ENCODE measurements at regions not wholly inside any gene's neighbourhood (a gene's known extent, or its start where the extent isn't known, plus 50 kb on each side); places are given as distances from the start of the nearest gene placed in this dataset.

DNA sequence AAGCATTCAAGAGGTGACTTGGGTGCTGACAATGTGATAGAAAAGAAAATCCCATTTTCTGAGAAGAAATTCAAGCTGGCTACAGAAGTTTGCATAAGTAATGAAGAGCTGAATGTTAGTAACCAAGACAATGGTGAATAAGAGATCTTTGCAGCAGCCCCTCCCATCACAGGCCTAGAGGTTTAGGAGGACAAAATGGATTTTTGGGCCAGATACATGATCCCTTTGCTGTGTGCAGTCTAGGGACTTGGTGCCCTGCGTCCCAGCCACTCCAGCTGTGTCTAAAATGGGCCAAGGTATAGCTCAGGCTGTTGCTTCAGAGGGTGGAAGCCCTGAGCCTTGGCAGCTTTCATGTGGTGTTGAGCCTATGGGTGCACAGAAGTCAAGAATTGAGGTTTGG lies 107.0 kb upstream of the EPHA5 start:
- TF ChIP-seq CTCF (IDR thresholded peaks at IDR 0.05; ENCODE audit: insufficient read depth, low read depth, low read length), result no peak
- TF ChIP-seq EZH2 (IDR thresholded peaks at IDR 0.05; ENCODE audit: insufficient read depth, low read length), result no peak

Measured in astrocyte (in vitro differentiated cells and primary cell).